ENCODE measurements at regions not wholly inside any gene's neighbourhood (a gene's known extent, or its start where the extent isn't known, plus 50 kb on each side); places are given as distances from the start of the nearest gene placed in this dataset.

- no peak for TF ChIP-seq CTCF (conservative IDR thresholded peaks at IDR 0.05; ENCODE audit: low read depth, low read length)
- TF ChIP-seq EZH2phosphoT487 (IDR thresholded peaks at IDR 0.05; ENCODE audit: borderline replicate concordance, low read length), result no peak
- TF ChIP-seq EZH2 (IDR thresholded peaks at IDR 0.05; ENCODE audit: low read length, unreplicated experiment), result no peak
- no peak overlapping the region for H3K9ac ChIP-seq (ENCODE audit: low read length)
- H3K27me3 ChIP-seq (ENCODE audit: low read length), result no peaks in the 10 kb centered on the region
- H3K9me2 ChIP-seq (replicated peaks; ENCODE audit: low read length), result no peaks in the 10 kb centered on the region
- no peaks in the 10 kb centered on the region for H4K20me1 ChIP-seq (ENCODE audit: low read length)
- 0 out of 2 replicates have a peak, but pooled peaks cover 3% of the 10 kb centered on the region for H3K9me3 ChIP-seq (ENCODE audit: low read length)
- H3K36me3 ChIP-seq (ENCODE audit: low read depth, low read length), result no peaks in the 10 kb centered on the region
- H3K4me1 ChIP-seq (ENCODE audit: insufficient read depth, low read length), result no peaks in the 10 kb centered on the region
- ChIA-PET POLR2A (ENCODE audit: unreplicated experiment) (no interaction called here), CTCF (no interaction called here)
- no peaks in the 10 kb centered on the region for H3F3A ChIP-seq (ENCODE audit: low read length, unreplicated experiment)
- no peak overlapping the region for H3K4me2 ChIP-seq (ENCODE audit: low read length)
- DNase-seq, result no peak
- H3K27ac ChIP-seq (ENCODE audit: low read length), result no peak overlapping the region
- H3K4me3 ChIP-seq (ENCODE audit: low read length), result no peak overlapping the region
- intact Hi-C loops (cut with micrococcal nuclease), result no loop called here
- no peak for ATAC-seq
- BruUV-seq (replicated peaks), result no TSS peak
- H2AFZ ChIP-seq (ENCODE audit: low read length), result no peak overlapping the region
- no peaks in the 10 kb centered on the region for H3K79me2 ChIP-seq (ENCODE audit: low read length)
These were observed 645.1 kb upstream of the FAM98A start for GRCh38 chr2:34244195-34244594.

GRCh38 chr2:34242763-34243123 is 643.6 kb upstream of the FAM98A start:
- Histone ChIP-seq H3F3A (ENCODE audit: low read length, unreplicated experiment) (no peaks in the 10 kb centered on the region), H3K36me3 (ENCODE audit: low read depth, low read length) (no peaks in the 10 kb centered on the region), H3K27ac (ENCODE audit: low read length) (no peak overlapping the region), H4K20me1 (ENCODE audit: low read length) (no peaks in the 10 kb centered on the region), H3K4me2 (ENCODE audit: low read length) (no peak overlapping the region), H2AFZ (ENCODE audit: low read length) (no peak overlapping the region), H3K79me2 (ENCODE audit: low read length) (no peaks in the 10 kb centered on the region), H3K27me3 (ENCODE audit: low read length) (no peaks in the 10 kb centered on the region), H3K4me3 (ENCODE audit: low read length) (no peak overlapping the region), H3K9me3 (ENCODE audit: low read length) (0 out of 2 replicates have a peak, but pooled peaks cover 3% of the 10 kb centered on the region), H3K9me2 (replicated peaks; ENCODE audit: low read length) (no peaks in the 10 kb centered on the region), H3K4me1 (ENCODE audit: insufficient read depth, low read length) (no peaks in the 10 kb centered on the region), H3K9ac (ENCODE audit: low read length) (no peak overlapping the region)
- POLR2A ChIA-PET (ENCODE audit: unreplicated experiment), result no interaction called here
- TF ChIP-seq EZH2phosphoT487 (IDR thresholded peaks at IDR 0.05; ENCODE audit: borderline replicate concordance, low read length) (no peak), EZH2 (IDR thresholded peaks at IDR 0.05; ENCODE audit: low read length, unreplicated experiment) (no peak), CTCF (conservative IDR thresholded peaks at IDR 0.05; ENCODE audit: low read depth, low read length) (no peak)
- BruUV-seq (replicated peaks), result no TSS peak
- ATAC-seq, result no peak
- intact Hi-C loops (cut with micrococcal nuclease), result no loop called here
- DNase-seq, result no peak
- CTCF ChIA-PET, result no interaction called here

GRCh38 chr2:34241905-34242762 is 643.0 kb upstream of the FAM98A start:
- Histone ChIP-seq H3K36me3 (ENCODE audit: low read depth, low read length) (no peaks in the 10 kb centered on the region), H3K9me3 (ENCODE audit: low read length) (0 out of 2 replicates have a peak, but pooled peaks cover 3% of the 10 kb centered on the region), H3K4me2 (ENCODE audit: low read length) (no peak overlapping the region), H3F3A (ENCODE audit: low read length, unreplicated experiment) (no peaks in the 10 kb centered on the region), H2AFZ (ENCODE audit: low read length) (no peak overlapping the region), H3K4me3 (ENCODE audit: low read length) (no peak overlapping the region), H3K79me2 (ENCODE audit: low read length) (no peaks in the 10 kb centered on the region), H3K27ac (ENCODE audit: low read length) (no peak overlapping the region), H3K9ac (ENCODE audit: low read length) (no peak overlapping the region), H4K20me1 (ENCODE audit: low read length) (no peaks in the 10 kb centered on the region), H3K9me2 (replicated peaks; ENCODE audit: low read length) (no peaks in the 10 kb centered on the region), H3K27me3 (ENCODE audit: low read length) (no peaks in the 10 kb centered on the region), H3K4me1 (ENCODE audit: insufficient read depth, low read length) (no peaks in the 10 kb centered on the region)
- no peak for ATAC-seq
- DNase-seq, result no peak
- no peak for TF ChIP-seq CTCF (conservative IDR thresholded peaks at IDR 0.05; ENCODE audit: low read depth, low read length)
- no peak for TF ChIP-seq EZH2 (IDR thresholded peaks at IDR 0.05; ENCODE audit: low read length, unreplicated experiment)
- no peak for TF ChIP-seq EZH2phosphoT487 (IDR thresholded peaks at IDR 0.05; ENCODE audit: borderline replicate concordance, low read length)
- CTCF ChIA-PET, result no interaction called here
- POLR2A ChIA-PET (ENCODE audit: unreplicated experiment), result no interaction called here
- BruUV-seq (replicated peaks), result no TSS peak
- intact Hi-C loops (cut with micrococcal nuclease), result no loop called here
